ENCODE measurements at regions not wholly inside any gene's neighbourhood (a gene's known extent, or its start where the extent isn't known, plus 50 kb on each side); places are given as distances from the start of the nearest gene placed in this dataset.

DNA sequence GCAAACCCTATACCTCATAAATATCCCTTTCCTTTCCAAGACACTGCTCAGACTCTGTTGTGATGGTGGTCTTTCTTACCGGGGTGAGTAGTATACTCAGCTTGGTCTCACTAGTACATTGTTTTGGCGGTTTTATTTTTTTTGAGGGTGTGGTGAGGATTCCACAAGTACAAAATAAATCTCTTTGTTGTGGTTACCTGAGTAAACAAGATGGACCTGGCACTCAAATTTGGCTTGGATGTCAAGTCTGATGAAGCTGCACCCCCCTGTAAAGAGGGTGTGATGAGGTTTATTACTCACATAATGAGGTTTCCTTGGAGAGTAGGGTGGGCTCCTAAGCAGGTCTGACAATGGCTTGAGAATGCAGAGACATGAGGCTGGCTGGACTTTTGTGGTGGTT lies 68.2 kb upstream of the KCNJ6 start:
- Histone ChIP-seq H3K9me3 (ENCODE audit: control extremely low read depth in 1 of 5, control insufficient read depth in 4 of 5, insufficient read depth in 2 of 5, low read depth in 1 of 5, low read length in 4 of 5) (peaks cover 0 to 2% (median 0%) of the 10 kb centered on the region in 5 experiments), H3K4me1 (ENCODE audit: control extremely low read depth in 1 of 4, control insufficient read depth in 4 of 4, insufficient read depth in 4 of 4, low read length in 3 of 4) (no peaks in the 10 kb centered on the region), H3K27ac (ENCODE audit: insufficient read depth in 1 of 2, low read depth in 1 of 2, low read length in 2 of 2, poor library complexity in 1 of 2, severe bottlenecking in 2 of 2) (no peak overlapping the region), H3K27me3 (replicated peaks in 2 of 5; ENCODE audit: control insufficient read depth in 4 of 5, insufficient read depth in 5 of 5, low read length in 4 of 5) (peaks cover 0 to 13% (median 2%) of the 10 kb centered on the region in 5 experiments), H3K4me3 (ENCODE audit: control insufficient read depth in 1 of 7, extremely low read depth in 1 of 7, insufficient read depth in 4 of 7, low read depth in 2 of 7, low read length in 6 of 7) (no peak overlapping the region), H3K36me3 (ENCODE audit: control insufficient read depth in 4 of 4, insufficient read depth in 4 of 4, low read length in 3 of 4) (no peaks in the 10 kb centered on the region)
- ChIA-PET CTCF (no interaction called here), POLR2A (no interaction called here)
- DNase-seq, result no peak
- WGBS (ENCODE audit: insufficient coverage), result no CpG with 5 or more reads among the region's 2 CpGs

DNA sequence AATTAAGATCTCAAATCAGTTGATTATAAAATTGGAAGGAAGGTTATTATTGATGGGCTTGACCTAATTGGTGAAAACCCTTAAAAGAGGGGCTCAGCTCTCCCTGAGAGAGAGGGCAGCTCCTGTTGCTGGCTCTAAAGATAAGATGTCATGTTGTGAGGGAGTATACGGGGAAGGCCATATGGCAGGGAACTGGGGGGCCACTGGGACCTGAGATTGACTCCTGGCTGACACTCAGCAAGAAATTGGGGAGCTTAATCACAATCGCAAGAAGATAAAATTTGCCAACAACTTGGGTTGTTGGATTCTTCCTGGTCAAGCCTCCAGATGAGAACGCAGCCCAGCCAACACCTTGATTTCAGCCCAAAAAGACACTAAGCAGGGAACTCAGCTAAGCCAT lies 69.7 kb upstream of the KCNJ6 start:
- Histone ChIP-seq H3K36me3 (ENCODE audit: control insufficient read depth in 4 of 4, insufficient read depth in 4 of 4, low read length in 3 of 4) (no peaks in the 10 kb centered on the region), H3K27me3 (replicated peaks in 2 of 5; ENCODE audit: control insufficient read depth in 4 of 5, insufficient read depth in 5 of 5, low read length in 4 of 5) (peaks cover 0 to 6% (median 2%) of the 10 kb centered on the region in 5 experiments), H3K4me3 (ENCODE audit: control insufficient read depth in 1 of 7, extremely low read depth in 1 of 7, insufficient read depth in 4 of 7, low read depth in 2 of 7, low read length in 6 of 7) (no peak overlapping the region), H3K4me1 (ENCODE audit: control extremely low read depth in 1 of 4, control insufficient read depth in 4 of 4, insufficient read depth in 4 of 4, low read length in 3 of 4) (no peaks in the 10 kb centered on the region), H3K27ac (ENCODE audit: insufficient read depth in 1 of 2, low read depth in 1 of 2, low read length in 2 of 2, poor library complexity in 1 of 2, severe bottlenecking in 2 of 2) (no peak overlapping the region), H3K9me3 (ENCODE audit: control extremely low read depth in 1 of 5, control insufficient read depth in 4 of 5, insufficient read depth in 2 of 5, low read depth in 1 of 5, low read length in 4 of 5) (peaks cover 0 to 3% (median 0%) of the 10 kb centered on the region in 5 experiments)
- DNase-seq, result no peak
- WGBS (ENCODE audit: insufficient coverage), result 93% methylated on average over 3 of the region's 3 CpGs
- CTCF ChIA-PET, result no interaction called here
- POLR2A ChIA-PET, result no interaction called here

DNA sequence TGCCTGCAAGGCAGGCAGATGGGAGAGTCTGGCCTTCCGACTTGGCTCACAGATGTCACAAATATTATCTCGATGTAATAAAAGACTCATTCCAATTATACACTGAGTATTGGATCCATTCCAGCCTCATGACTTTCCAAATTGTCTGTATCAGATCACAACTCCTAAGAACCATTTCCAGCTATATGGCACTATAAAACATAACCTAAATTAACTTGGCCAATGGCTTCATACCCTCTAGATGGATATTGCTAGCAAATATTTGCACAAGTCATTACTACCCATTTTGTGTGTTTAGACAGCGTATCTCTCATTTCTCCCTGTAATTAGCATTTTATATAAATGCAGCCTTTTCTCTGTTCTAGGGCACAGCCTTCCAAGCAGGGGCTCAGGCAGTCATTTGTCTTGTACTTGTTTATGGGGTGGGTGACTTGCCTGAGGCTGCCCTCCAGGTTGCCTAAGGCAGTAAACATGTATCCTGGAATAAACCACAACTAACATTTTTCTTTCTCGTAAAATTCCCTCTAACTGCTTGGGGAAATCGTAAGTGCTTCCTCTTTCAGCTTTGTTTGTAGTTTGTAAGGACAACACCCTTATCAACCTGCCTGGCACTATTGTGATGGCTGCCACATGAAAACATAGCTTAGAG lies 70.6 kb upstream of the KCNJ6 start:
- no peak overlapping the region for H3K4me3 ChIP-seq (ENCODE audit: control insufficient read depth in 1 of 7, extremely low read depth in 1 of 7, insufficient read depth in 4 of 7, low read depth in 2 of 7, low read length in 6 of 7)
- ChIA-PET POLR2A (no interaction called here), CTCF (no interaction called here)
- no peaks in the 10 kb centered on the region for H3K36me3 ChIP-seq (ENCODE audit: control insufficient read depth in 4 of 4, insufficient read depth in 4 of 4, low read length in 3 of 4)
- peaks cover 0 to 3% (median 0%) of the 10 kb centered on the region in 5 experiments for H3K9me3 ChIP-seq (ENCODE audit: control extremely low read depth in 1 of 5, control insufficient read depth in 4 of 5, insufficient read depth in 2 of 5, low read depth in 1 of 5, low read length in 4 of 5)
- no peak for DNase-seq
- 67% methylated on average over 3 of the region's 5 CpGs for WGBS (ENCODE audit: insufficient coverage)
- H3K27me3 ChIP-seq (replicated peaks in 2 of 5; ENCODE audit: control insufficient read depth in 4 of 5, insufficient read depth in 5 of 5, low read length in 4 of 5), result peaks cover 0 to 6% (median 2%) of the 10 kb centered on the region in 5 experiments
- H3K4me1 ChIP-seq (ENCODE audit: control extremely low read depth in 1 of 4, control insufficient read depth in 4 of 4, insufficient read depth in 4 of 4, low read length in 3 of 4), result no peaks in the 10 kb centered on the region
- H3K27ac ChIP-seq (ENCODE audit: insufficient read depth in 1 of 2, low read depth in 1 of 2, low read length in 2 of 2, poor library complexity in 1 of 2, severe bottlenecking in 2 of 2), result no peak overlapping the region

DNA sequence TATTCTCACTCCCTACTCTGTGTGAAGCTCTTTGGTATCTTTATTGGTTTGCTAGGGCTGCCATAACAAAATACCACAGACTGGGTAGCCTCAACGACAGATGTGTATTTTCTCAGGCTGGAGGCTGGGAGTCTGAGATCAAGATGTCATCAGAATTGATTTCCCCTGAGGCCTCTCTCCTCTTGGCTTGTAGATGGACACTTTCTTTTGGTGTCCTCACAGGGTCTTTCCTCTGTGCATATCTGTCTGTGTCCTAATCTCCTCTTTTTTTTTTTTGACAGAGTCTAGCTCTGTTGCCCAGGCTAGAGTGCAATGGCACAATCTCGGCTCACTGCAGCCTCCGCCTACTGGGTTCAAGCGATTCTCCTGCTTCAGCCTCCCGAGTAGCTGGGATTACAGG lies 71.4 kb upstream of the KCNJ6 start:
- no peak overlapping the region for H3K27ac ChIP-seq (ENCODE audit: insufficient read depth in 1 of 2, low read depth in 1 of 2, low read length in 2 of 2, poor library complexity in 1 of 2, severe bottlenecking in 2 of 2)
- WGBS (ENCODE audit: insufficient coverage), result 94% methylated on average over 5 of the region's 5 CpGs
- CTCF ChIA-PET, result no interaction called here
- POLR2A ChIA-PET, result no interaction called here
- H3K36me3 ChIP-seq (ENCODE audit: control insufficient read depth in 4 of 4, insufficient read depth in 4 of 4, low read length in 3 of 4), result no peaks in the 10 kb centered on the region
- peaks cover 2 to 6% (median 2%) of the 10 kb centered on the region in 5 experiments for H3K27me3 ChIP-seq (replicated peaks in 2 of 5; ENCODE audit: control insufficient read depth in 4 of 5, insufficient read depth in 5 of 5, low read length in 4 of 5)
- peaks cover 0 to 3% (median 0%) of the 10 kb centered on the region in 5 experiments for H3K9me3 ChIP-seq (ENCODE audit: control extremely low read depth in 1 of 5, control insufficient read depth in 4 of 5, insufficient read depth in 2 of 5, low read depth in 1 of 5, low read length in 4 of 5)
- no peak overlapping the region for H3K4me3 ChIP-seq (ENCODE audit: control insufficient read depth in 1 of 7, extremely low read depth in 1 of 7, insufficient read depth in 4 of 7, low read depth in 2 of 7, low read length in 6 of 7)
- DNase-seq, result no peak
- no peaks in the 10 kb centered on the region for H3K4me1 ChIP-seq (ENCODE audit: control extremely low read depth in 1 of 4, control insufficient read depth in 4 of 4, insufficient read depth in 4 of 4, low read length in 3 of 4)

DNA sequence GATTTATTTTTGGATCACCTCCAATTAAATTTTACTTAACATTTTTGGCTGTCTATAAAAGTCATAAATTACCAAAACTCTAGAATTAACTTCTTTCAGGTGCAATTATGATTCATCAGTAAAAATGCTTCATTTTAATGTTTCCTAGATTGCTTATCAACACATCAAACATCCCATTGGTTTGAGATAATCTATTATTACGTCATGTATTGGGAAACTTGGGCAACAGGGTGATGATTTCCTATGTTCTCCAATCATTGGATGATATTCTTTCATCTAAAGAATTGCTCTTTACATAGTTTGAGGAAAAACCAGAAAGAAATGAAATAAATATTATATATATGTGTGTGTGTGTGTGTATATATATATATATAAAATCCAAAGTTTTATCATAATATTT lies 76.8 kb upstream of the KCNJ6 start:
- POLR2A ChIA-PET, result no interaction called here
- no peak for DNase-seq
- Histone ChIP-seq H3K27me3 (replicated peaks in 2 of 5; ENCODE audit: control insufficient read depth in 4 of 5, insufficient read depth in 5 of 5, low read length in 4 of 5) (peaks cover 2 to 9% (median 5%) of the 10 kb centered on the region in 5 experiments), H3K4me3 (ENCODE audit: control insufficient read depth in 1 of 7, extremely low read depth in 1 of 7, insufficient read depth in 4 of 7, low read depth in 2 of 7, low read length in 6 of 7) (no peak overlapping the region), H3K27ac (ENCODE audit: insufficient read depth in 1 of 2, low read depth in 1 of 2, low read length in 2 of 2, poor library complexity in 1 of 2, severe bottlenecking in 2 of 2) (no peak overlapping the region), H3K4me1 (ENCODE audit: control extremely low read depth in 1 of 4, control insufficient read depth in 4 of 4, insufficient read depth in 4 of 4, low read length in 3 of 4) (no peaks in the 10 kb centered on the region), H3K36me3 (ENCODE audit: control insufficient read depth in 4 of 4, insufficient read depth in 4 of 4, low read length in 3 of 4) (no peaks in the 10 kb centered on the region), H3K9me3 (ENCODE audit: control extremely low read depth in 1 of 5, control insufficient read depth in 4 of 5, insufficient read depth in 2 of 5, low read depth in 1 of 5, low read length in 4 of 5) (peaks cover 0 to 4% (median 2%) of the 10 kb centered on the region in 5 experiments)
- 80% methylated on average over 1 of the region's 1 CpG for WGBS (ENCODE audit: insufficient coverage)
- CTCF ChIA-PET, result no interaction called here

DNA sequence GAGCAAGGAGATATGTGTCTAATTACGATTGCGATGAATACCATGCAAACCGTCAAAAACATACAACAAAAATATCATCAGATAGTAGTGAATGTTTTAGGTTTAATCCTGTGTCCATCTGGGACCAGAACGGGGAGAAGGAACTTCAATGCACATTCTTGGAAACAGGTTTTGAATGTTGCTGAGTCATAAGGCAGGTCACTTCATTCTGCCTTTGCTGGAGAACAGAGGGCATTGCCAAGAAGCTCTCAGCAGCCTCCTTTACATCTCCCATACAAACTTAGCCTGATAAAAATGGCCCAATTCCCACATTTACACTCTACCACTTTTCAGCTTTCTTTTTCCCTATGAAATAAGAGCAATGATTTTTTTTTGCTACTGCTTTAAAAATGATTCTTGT lies 78.0 kb upstream of the KCNJ6 start:
- CTCF ChIA-PET, result no interaction called here
- peaks cover 0 to 4% (median 2%) of the 10 kb centered on the region in 5 experiments for H3K9me3 ChIP-seq (ENCODE audit: control extremely low read depth in 1 of 5, control insufficient read depth in 4 of 5, insufficient read depth in 2 of 5, low read depth in 1 of 5, low read length in 4 of 5)
- POLR2A ChIA-PET, result no interaction called here
- H3K27me3 ChIP-seq (replicated peaks in 2 of 5; ENCODE audit: control insufficient read depth in 4 of 5, insufficient read depth in 5 of 5, low read length in 4 of 5), result peaks cover 2 to 9% (median 5%) of the 10 kb centered on the region in 5 experiments
- no peak overlapping the region for H3K4me3 ChIP-seq (ENCODE audit: control insufficient read depth in 1 of 7, extremely low read depth in 1 of 7, insufficient read depth in 4 of 7, low read depth in 2 of 7, low read length in 6 of 7)
- no peaks in the 10 kb centered on the region for H3K36me3 ChIP-seq (ENCODE audit: control insufficient read depth in 4 of 4, insufficient read depth in 4 of 4, low read length in 3 of 4)
- H3K27ac ChIP-seq (ENCODE audit: insufficient read depth in 1 of 2, low read depth in 1 of 2, low read length in 2 of 2, poor library complexity in 1 of 2, severe bottlenecking in 2 of 2), result no peak overlapping the region
- DNase-seq, result no peak
- 60% methylated on average over 1 of the region's 4 CpGs for WGBS (ENCODE audit: insufficient coverage)
- no peaks in the 10 kb centered on the region for H3K4me1 ChIP-seq (ENCODE audit: control extremely low read depth in 1 of 4, control insufficient read depth in 4 of 4, insufficient read depth in 4 of 4, low read length in 3 of 4)

DNA sequence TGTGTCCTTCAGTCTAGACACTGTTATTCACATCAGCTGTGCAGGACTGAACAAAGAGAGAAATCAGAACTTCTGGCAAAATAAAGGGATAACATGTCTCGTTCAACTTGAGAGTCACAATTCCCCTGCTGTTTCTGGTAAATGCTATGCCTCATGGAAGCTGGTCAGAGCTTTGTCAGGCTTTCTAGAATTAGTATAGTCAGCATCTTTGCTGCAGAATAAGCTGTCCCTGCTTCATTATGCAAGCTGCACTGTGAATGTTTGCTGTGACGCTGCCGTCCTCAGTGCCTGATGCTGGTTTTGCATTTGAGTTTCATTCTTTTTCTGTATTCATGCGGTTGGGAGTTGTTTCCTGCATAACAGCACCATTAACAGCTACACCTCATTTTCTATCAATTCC lies 96.4 kb upstream of the KCNJ6 start:
- DNase-seq, result no peak
- no peak overlapping the region for H3K4me3 ChIP-seq (ENCODE audit: control insufficient read depth in 1 of 7, extremely low read depth in 1 of 7, insufficient read depth in 4 of 7, low read depth in 2 of 7, low read length in 6 of 7)
- H3K27me3 ChIP-seq (replicated peaks in 2 of 5; ENCODE audit: control insufficient read depth in 4 of 5, insufficient read depth in 5 of 5, low read length in 4 of 5), result peaks cover 0 to 6% (median 2%) of the 10 kb centered on the region in 5 experiments
- 86% methylated on average over 1 of the region's 4 CpGs for WGBS (ENCODE audit: insufficient coverage)
- H3K27ac ChIP-seq (ENCODE audit: insufficient read depth in 1 of 2, low read depth in 1 of 2, low read length in 2 of 2, poor library complexity in 1 of 2, severe bottlenecking in 2 of 2), result no peak overlapping the region
- H3K36me3 ChIP-seq (ENCODE audit: control insufficient read depth in 4 of 4, insufficient read depth in 4 of 4, low read length in 3 of 4), result no peaks in the 10 kb centered on the region
- H3K9me3 ChIP-seq (ENCODE audit: control extremely low read depth in 1 of 5, control insufficient read depth in 4 of 5, insufficient read depth in 2 of 5, low read depth in 1 of 5, low read length in 4 of 5), result peaks cover 0 to 3% (median 1%) of the 10 kb centered on the region in 5 experiments
- POLR2A ChIA-PET, result no interaction called here
- CTCF ChIA-PET, result no interaction called here
- H3K4me1 ChIP-seq (ENCODE audit: control extremely low read depth in 1 of 4, control insufficient read depth in 4 of 4, insufficient read depth in 4 of 4, low read length in 3 of 4), result no peaks in the 10 kb centered on the region
